Testis (tissue), 2 donors: ENCODE measurements at regions not wholly inside any gene's neighbourhood (a gene's known extent, or its start where the extent isn't known, plus 50 kb on each side); places are given as distances from the start of the nearest gene placed in this dataset.
"Not testable (repeated sequence)": the region's sequence is repeated elsewhere in the genome, so short reads cannot be mapped to it uniquely, and the experiment has no call there.

Experiments
- DNase-seq: peaks from one replicate; pipeline ENCODE4 v3.0.0-alpha.2; 2019
- H3K27ac ChIP-seq, 2 donors: fragments of 200-600 bp; sonication (generic); one replicate each; pipeline ENCODE4 v1.5.1; 2019
- H3K27me3 ChIP-seq: fragments of 200-600 bp; sonication (generic); one replicate; pipeline ENCODE4 v1.5.1; 2019
- H3K36me3 ChIP-seq: fragments of 200-600 bp; sonication (generic); one replicate; pipeline ENCODE4 v1.5.1; 2017; ENCODE audit warnings: low read depth; ENCODE audit errors: missing control alignments
- H3K4me1 ChIP-seq: fragments of 200-600 bp; sonication (generic); one replicate; pipeline ENCODE4 v1.5.1; 2019
- H3K4me3 ChIP-seq, 2 donors: fragments of 200-600 bp; sonication (generic); one replicate each; pipeline ENCODE4 v1.5.1; 2017 to 2019
- H3K9me3 ChIP-seq: fragments of 200-600 bp; sonication (generic); one replicate; pipeline ENCODE4 v1.5.1; 2017
- CTCF ChIP-seq, 3 experiments: fragments of 450-650 bp in 2 of 3; fragments of 200-600 bp in 1 of 3; sonication (generic) in 1 of 3; IDR thresholded peaks; one replicate each; pipeline ENCODE4 v1.5.1; 2016 to 2019; ENCODE audit warnings: antibody characterized with exemption in 3 of 3, mild to moderate bottlenecking in 2 of 3, moderate library complexity in 1 of 3
- POLR2A ChIP-seq: fragments of 450-650 bp; IDR thresholded peaks from one replicate; pipeline ENCODE4 v1.6.1; 2017; ENCODE audit warnings: antibody characterized with exemption, mild to moderate bottlenecking, moderate library complexity
- WGBS, 2 donors: methylation state at CpG; one replicate each; pipeline ENCODE4 v1.1.5; 2018; 5-methylcytosine and 5-hydroxymethylcytosine counted together
- intact Hi-C: fragments of 100-400 bp; cut with DNase I; formaldehyde crosslinking; loops from one replicate; pipeline ENCODE4 v1.15.1; 2023; ENCODE audit warnings: low total_unique reads

GRCh38 chr4:189629733-189630132, 310.9 kb upstream of the FRG1 start:
- H3K9me3 ChIP-seq, H3K27ac ChIP-seq, intact Hi-C loops, H3K36me3 ChIP-seq, DNase-seq, H3K4me3 ChIP-seq, H3K4me1 ChIP-seq, H3K27me3 ChIP-seq: not testable (repeated sequence)
- WGBS, 2 donors: 94 to 95% methylated on average over 3 of the region's 3 CpGs

GRCh38 chr4:189630913-189631567, 309.6 kb upstream of the FRG1 start:
- H3K36me3 ChIP-seq, H3K4me3 ChIP-seq, H3K4me1 ChIP-seq, H3K27me3 ChIP-seq, intact Hi-C loops, DNase-seq, H3K27ac ChIP-seq, H3K9me3 ChIP-seq: not testable (repeated sequence)
- WGBS, 2 donors: 68 to 70% methylated on average over 6 of the region's 6 CpGs

- H3K36me3 ChIP-seq, H3K4me1 ChIP-seq, H3K27ac ChIP-seq, DNase-seq, intact Hi-C loops, H3K27me3 ChIP-seq, H3K9me3 ChIP-seq, H3K4me3 ChIP-seq: not testable (repeated sequence)
- 80 to 86% methylated on average over 9 of the region's 9 CpGs for WGBS, 2 donors
Measured at GRCh38 chr4:189631568-189631916, 309.1 kb upstream of the FRG1 start.

GRCh38 chr4:189650436-189650835, 290.2 kb upstream of the FRG1 start:
- WGBS, 2 donors: 78 to 90% methylated on average over 2 of the region's 2 CpGs
- not testable (repeated sequence) for DNase-seq

GRCh38 chr4:189653130-189653653, 287.5 kb upstream of the FRG1 start:
- H3K4me1 ChIP-seq, H3K27ac ChIP-seq, H3K27me3 ChIP-seq, H3K4me3 ChIP-seq, H3K9me3 ChIP-seq, intact Hi-C loops, DNase-seq, H3K36me3 ChIP-seq: not testable (repeated sequence)
- WGBS, 2 donors: 33% methylated on average over 1 of the region's 3 CpGs; no CpG with 5 or more reads in 1 of the 2 donors

More at GRCh38 chr4:189650436-189650835, 290.2 kb upstream of the FRG1 start:
- H3K4me1 ChIP-seq, intact Hi-C loops, H3K27ac ChIP-seq, H3K9me3 ChIP-seq, H3K4me3 ChIP-seq, H3K27me3 ChIP-seq, H3K36me3 ChIP-seq: not testable (repeated sequence)

GRCh38 chr4:189653983-189654382, 286.7 kb upstream of the FRG1 start:
- DNase-seq, H3K27me3 ChIP-seq, H3K9me3 ChIP-seq, intact Hi-C loops, H3K4me3 ChIP-seq, H3K4me1 ChIP-seq, H3K27ac ChIP-seq, H3K36me3 ChIP-seq: not testable (repeated sequence)
- 78 to 90% methylated on average over 3 to 6 of the region's 7 CpGs for WGBS, 2 donors

- H3K4me3 ChIP-seq, H3K9me3 ChIP-seq, H3K27me3 ChIP-seq, DNase-seq, intact Hi-C loops, H3K27ac ChIP-seq, H3K36me3 ChIP-seq, H3K4me1 ChIP-seq: not testable (repeated sequence)
- 64 to 85% methylated on average over 6 of the region's 9 CpGs for WGBS, 2 donors
Measured at GRCh38 chr4:189654396-189654795, 286.3 kb upstream of the FRG1 start.

GRCh38 chr4:189655817-189656216, 284.9 kb upstream of the FRG1 start:
- H3K36me3 ChIP-seq, H3K27me3 ChIP-seq, H3K9me3 ChIP-seq, H3K4me1 ChIP-seq, H3K4me3 ChIP-seq, intact Hi-C loops, H3K27ac ChIP-seq, DNase-seq: not testable (repeated sequence)
- 89 to 93% methylated on average over 4 to 8 of the region's 8 CpGs for WGBS, 2 donors

- H3K9me3 ChIP-seq: no peaks in the 10 kb centered on the region
- intact Hi-C loops: no loop called here
- no peaks in the 10 kb centered on the region for H3K36me3 ChIP-seq
- H3K27me3 ChIP-seq: no peaks in the 10 kb centered on the region
- WGBS, 2 donors: 27 to 52% methylated on average over 7 to 10 of the region's 10 CpGs
- peaks cover 2% of the 10 kb centered on the region for H3K4me1 ChIP-seq
- DNase-seq: no peak
- TF ChIP-seq CTCF (IDR thresholded peaks at IDR 0.05) (no peak), POLR2A (no peak)
- H3K4me3 ChIP-seq: no peak overlapping the region
- H3K27ac ChIP-seq: no peak overlapping the region
Measured at GRCh38 chr4:189656641-189657040, 284.0 kb upstream of the FRG1 start.

- 62 to 82% methylated on average over 2 to 5 of the region's 5 CpGs for WGBS, 2 donors
- intact Hi-C loops: not testable (repeated sequence)
Measured at GRCh38 chr4:189658259-189658658, 282.4 kb upstream of the FRG1 start.

GRCh38 chr4:189658831-189659230, 281.8 kb upstream of the FRG1 start:
- H3K9me3 ChIP-seq, H3K4me1 ChIP-seq, H3K27me3 ChIP-seq, H3K4me3 ChIP-seq, H3K27ac ChIP-seq, H3K36me3 ChIP-seq, intact Hi-C loops, DNase-seq: not testable (repeated sequence)
- 74 to 87% methylated on average over 5 of the region's 5 CpGs for WGBS, 2 donors

More at GRCh38 chr4:189658259-189658658, 282.4 kb upstream of the FRG1 start:
- DNase-seq, H3K36me3 ChIP-seq, H3K4me1 ChIP-seq, H3K27me3 ChIP-seq, H3K27ac ChIP-seq, H3K4me3 ChIP-seq, H3K9me3 ChIP-seq: not testable (repeated sequence)
